VCaP (cell line): ENCODE measurements at regions not wholly inside any gene's neighbourhood (a gene's known extent, or its start where the extent isn't known, plus 50 kb on each side); places are given as distances from the start of the nearest gene placed in this dataset.

Experiments used
- H3K27ac ChIP-seq: fragments of 450-650 bp; 2 replicates; pipeline ENCODE4 v1.5.1; 2017
- TF ChIP-seq, protein P1 (sequence below): fragments of 450-650 bp; conservative IDR thresholded peaks from 2 replicates; pipeline ENCODE4 v1.5.1; 2017; ENCODE audit warnings: mild to moderate bottlenecking, moderate library complexity

DNA sequence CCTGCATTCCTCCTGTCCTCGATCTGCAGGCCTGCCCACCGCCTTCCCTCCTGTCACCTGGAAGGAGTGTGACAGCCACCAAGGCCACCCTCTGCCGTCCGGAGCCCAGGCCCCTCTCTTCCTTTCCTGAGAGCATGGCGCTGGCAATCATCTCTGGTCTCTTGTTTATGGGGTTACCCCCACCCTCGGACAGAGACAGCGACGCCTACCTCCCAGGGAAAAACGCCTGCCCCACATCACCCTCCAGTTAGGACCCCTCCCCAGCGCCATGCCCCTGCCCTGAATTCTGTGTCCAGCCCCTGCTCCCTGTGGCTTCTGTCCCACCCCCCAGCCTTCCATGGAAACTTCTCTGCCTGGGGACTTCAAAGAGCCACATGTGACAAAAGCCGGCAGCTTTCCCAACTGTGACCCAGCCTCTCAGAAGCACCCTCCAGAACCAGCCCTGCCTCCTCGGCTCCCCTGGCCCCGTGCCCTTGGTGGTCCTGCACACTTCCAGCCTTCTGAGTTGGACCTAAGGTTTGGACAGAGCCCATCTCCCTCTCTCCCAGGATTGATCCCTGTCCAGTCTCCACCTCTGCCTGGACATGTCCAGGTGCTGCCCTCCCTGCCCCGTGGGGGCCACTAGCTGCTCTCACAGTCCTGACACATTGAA is 145.0 kb upstream of the HDAC4 start:
- TF ChIP-seq, protein P1, sequence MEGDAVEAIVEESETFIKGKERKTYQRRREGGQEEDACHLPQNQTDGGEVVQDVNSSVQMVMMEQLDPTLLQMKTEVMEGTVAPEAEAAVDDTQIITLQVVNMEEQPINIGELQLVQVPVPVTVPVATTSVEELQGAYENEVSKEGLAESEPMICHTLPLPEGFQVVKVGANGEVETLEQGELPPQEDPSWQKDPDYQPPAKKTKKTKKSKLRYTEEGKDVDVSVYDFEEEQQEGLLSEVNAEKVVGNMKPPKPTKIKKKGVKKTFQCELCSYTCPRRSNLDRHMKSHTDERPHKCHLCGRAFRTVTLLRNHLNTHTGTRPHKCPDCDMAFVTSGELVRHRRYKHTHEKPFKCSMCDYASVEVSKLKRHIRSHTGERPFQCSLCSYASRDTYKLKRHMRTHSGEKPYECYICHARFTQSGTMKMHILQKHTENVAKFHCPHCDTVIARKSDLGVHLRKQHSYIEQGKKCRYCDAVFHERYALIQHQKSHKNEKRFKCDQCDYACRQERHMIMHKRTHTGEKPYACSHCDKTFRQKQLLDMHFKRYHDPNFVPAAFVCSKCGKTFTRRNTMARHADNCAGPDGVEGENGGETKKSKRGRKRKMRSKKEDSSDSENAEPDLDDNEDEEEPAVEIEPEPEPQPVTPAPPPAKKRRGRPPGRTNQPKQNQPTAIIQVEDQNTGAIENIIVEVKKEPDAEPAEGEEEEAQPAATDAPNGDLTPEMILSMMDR: no peak
- H3K27ac ChIP-seq: no peak overlapping the region

DNA sequence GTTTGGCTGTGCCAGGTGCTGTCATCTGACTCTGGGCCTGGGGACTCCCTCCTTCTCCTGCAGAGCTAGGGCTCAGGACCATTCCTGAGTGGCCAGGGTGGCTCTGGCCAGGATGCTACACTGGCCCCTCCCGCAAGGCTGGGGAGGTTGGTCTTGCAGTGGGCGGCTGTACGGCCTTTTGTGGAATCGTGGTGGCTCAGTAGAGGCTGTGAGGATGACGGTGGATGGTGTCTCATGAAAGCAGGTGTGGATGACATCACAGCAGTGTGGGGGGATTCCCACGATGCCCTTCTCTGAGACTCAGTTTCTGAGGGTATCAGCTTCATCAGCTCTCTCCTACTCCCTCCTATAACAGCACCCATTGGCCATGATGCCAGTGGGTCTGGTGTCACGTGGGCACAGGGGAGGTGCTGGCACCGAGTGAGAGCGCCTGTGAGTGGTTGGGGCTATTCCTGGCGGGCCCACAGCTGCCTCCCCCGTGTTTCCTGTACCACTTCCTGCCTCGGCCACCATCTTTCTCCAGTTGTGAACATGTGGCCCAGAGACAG is 144.2 kb upstream of the HDAC4 start:
- H3K27ac ChIP-seq: no peak overlapping the region
- TF ChIP-seq, protein P1: no peak

DNA sequence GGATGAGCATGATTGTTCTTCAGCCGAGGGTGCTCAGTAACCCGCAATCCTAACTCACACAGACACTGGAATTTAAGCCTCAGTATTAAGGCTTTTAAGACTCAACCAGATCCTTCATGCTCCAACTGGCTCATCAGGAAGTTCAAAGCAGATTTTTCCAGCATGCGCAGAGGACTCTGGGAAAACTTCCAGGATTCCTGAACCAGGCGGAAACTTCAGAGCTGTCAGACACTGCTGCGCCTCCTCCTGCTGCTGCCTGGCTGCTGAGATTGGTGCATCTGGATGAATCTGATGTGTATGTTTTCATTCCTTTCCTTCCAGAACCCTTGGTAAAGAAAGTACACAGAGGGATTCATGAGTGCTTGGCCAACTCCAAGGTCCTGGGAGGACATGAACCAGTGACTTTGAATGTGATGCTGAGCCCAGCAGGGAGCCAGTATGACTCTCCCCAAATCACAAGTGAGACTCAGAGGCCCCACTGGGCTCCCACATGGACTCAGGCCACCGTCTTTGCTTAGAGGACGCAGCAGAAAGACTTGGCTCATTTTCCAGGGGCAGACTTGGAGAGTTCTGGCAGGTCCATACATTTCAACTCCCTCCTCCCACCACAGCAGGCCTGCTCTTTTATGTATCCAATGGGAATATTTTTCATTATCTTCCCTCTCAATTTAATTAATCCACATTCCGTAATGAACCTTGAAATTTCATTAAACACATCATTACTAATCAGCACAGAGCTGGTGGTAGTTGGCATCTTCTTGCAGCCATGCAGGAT is 143.5 kb upstream of the HDAC4 start:
- TF ChIP-seq, protein P1: no peak
- no peak overlapping the region for H3K27ac ChIP-seq

DNA sequence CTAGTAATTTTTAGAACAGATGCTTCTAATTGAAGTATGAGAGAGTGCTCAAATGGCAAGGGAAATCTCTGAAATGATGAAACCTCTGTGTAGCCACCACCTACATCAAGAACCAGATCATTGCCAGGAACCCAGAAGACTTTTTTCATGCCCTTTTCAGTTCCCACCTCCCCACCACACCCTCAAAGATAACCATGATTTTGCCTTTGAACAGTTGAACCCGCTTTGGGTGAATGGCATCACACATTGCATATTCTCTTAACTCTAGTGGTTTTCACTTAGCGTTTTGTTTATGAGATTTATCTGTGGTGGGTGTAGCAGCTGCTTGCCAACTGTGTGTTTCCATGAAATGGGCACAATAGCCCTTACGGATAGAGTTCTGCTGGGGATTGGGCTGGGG is 142.9 kb upstream of the HDAC4 start:
- TF ChIP-seq, protein P1: no peak
- H3K27ac ChIP-seq: no peak overlapping the region

DNA sequence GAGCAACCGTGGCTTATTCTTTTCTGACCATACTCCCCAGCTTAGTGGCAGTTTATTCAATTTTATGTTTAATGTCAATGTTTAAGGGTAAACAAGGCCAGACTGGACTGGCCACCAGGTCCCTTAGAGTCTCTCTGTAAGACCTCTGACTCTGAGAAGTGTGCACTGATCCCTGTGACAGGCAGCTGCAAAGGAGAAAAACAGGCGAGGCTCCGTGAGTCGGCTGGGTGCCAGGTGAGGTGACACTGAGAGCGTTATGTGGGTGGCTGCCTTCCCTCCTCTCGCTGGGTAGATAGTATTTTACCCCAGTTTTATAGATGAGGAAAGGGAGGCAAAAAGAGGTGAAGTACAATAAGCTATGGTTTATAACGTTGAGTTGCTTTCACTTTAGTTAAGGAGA is 139.4 kb upstream of the HDAC4 start:
- H3K27ac ChIP-seq: peak overlapping the region; percentile 28; the same call in 1 of the 2 replicates

DNA sequence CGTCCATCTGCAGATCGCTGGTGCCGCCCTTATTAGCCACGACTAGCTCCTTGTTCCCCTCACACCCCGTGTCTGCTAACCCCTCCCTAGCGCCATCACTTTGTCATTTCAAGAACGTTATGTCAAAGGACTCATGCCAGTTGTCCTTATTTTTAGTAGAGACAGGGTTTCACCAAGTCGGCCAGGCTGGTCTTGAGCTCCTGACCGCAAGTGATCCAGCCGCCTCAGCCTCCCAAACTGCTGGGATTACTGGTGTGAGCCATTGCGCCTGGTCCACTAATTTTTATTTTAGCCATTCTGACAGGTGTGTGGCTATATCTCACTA is 138.9 kb upstream of the HDAC4 start:
- H3K27ac ChIP-seq: no peak overlapping the region
- TF ChIP-seq, protein P1: no peak

More for the DNA sequence above, 139.4 kb upstream of the HDAC4 start:
- TF ChIP-seq, protein P1: no peak

DNA sequence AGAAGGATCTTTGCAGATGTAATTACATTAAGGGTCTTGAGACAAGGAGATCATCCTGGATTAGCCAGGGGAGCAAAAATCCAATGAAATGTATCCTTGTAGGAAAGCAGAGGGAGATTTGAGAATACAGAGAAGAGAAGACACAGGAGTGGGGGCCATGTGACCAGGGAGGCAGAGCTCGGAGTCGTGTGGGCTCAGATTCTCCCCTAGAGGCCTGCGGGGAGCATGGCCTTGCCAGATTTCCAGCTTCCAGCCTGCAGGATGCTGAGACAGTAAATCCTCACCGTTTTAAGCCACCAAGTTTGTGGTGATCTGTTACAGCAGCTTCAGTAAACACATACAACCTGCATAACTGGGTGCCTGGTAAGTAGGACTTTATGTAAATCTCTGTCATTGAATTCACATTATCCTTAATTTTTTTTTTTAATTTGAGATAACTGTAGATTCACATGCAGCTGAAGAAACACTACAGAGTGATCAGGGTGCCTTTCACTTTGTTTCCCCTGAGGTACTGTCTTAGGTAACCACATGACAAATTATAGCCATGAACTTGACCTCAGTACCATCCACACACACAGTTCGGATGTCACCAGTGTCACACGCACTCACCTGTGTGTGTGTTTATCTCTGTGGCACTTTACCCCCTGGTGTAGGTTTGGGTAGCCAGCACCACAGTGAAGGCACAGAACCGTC is 138.4 kb upstream of the HDAC4 start:
- TF ChIP-seq, protein P1: no peak
- H3K27ac ChIP-seq: no peak overlapping the region
